ES-I3 (cell line): ENCODE measurements at regions not wholly inside any gene's neighbourhood (a gene's known extent, or its start where the extent isn't known, plus 50 kb on each side); places are given as distances from the start of the nearest gene placed in this dataset.

ENCODE experiments used
- H3K36me3 ChIP-seq: 2 replicates; pipeline ENCODE4 v1.6.1; 2013; ENCODE audit warnings: mild to moderate bottlenecking, low read length, control low read depth, moderate library complexity; ENCODE audit not compliant: insufficient read depth
- H3K4me1 ChIP-seq: 2 replicates; pipeline ENCODE4 v1.6.1; 2013; ENCODE audit warnings: mild to moderate bottlenecking, control low read depth, low read length; ENCODE audit not compliant: insufficient read depth
- H3K9ac ChIP-seq: 2 replicates; pipeline ENCODE4 v1.6.1; 2013; ENCODE audit warnings: low read depth, mild to moderate bottlenecking, low read length, moderate library complexity
- H3K9me3 ChIP-seq: 2 replicates; pipeline ENCODE4 v1.6.1; 2013; ENCODE audit warnings: mild to moderate bottlenecking, low read length, moderate library complexity; ENCODE audit not compliant: control insufficient read depth, insufficient read depth

DNA sequence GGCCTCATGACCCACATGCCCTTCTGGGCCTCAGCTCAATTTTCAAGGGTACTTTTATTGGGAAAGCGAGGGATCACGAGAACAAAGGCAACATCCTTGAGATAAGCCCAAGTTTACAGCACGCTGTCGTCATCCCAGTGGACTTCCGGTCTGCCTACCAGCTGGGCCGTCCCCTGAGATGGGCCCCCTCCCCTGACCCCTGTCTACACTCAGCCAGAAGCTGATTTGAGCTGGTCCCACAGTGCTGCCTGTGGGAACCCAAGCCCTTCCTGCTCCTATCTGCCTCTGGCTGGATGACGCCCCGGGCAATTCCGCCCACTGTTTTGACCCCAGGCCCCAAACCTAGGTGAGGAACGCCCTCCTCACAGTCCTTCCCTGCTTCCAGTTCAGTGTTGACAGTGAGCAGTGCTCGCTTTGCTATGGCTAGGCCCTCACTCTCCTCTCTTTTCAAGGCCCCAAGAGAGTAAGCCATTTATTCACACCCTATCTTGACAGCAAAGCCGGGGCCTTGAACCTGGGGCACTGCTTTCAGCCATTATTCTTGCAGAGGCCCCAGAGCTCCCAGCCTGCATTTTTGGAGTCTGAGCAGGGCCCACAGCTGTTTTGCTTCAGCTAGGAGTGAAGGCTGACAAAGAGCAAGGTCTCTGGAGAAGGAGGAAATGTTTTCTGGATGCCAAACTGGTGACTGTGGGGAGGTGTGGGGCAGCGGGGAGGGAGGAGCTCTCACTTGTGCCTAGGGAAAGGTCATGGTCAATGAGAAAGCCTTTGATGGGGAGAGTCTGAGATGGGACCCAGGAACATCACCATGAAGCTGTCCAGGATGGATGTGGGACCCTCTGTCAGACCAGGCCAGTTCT is 164.6 kb upstream of the BCOR start:
- Histone ChIP-seq H3K9ac (no peak overlapping the region), H3K9me3 (no peaks in the 10 kb centered on the region), H3K36me3 (no peaks in the 10 kb centered on the region), H3K4me1 (peaks cover 18% of the 10 kb centered on the region; the same call in 1 of the 2 replicates)

DNA sequence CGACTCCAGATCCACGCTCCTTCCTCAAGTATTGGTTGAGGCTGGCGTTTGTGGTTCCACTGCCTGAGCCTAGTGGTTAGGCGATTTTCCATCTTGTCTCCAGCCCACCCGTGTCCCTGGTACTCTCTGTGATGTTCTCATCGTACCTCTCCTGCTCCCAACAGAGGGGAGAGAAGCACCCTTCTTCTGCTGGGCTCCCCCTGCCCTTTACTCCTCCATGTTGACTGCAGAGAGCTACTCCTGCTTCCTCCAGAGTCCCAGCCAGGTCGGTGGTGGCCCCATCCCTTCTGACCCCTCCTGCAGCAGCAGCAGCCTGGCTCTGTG is 164.0 kb upstream of the BCOR start:
- no peaks in the 10 kb centered on the region for H3K9me3 ChIP-seq
- H3K4me1 ChIP-seq = peaks cover 18% of the 10 kb centered on the region; the same call in 1 of the 2 replicates
- H3K9ac ChIP-seq = no peak overlapping the region
- H3K36me3 ChIP-seq = no peaks in the 10 kb centered on the region

DNA sequence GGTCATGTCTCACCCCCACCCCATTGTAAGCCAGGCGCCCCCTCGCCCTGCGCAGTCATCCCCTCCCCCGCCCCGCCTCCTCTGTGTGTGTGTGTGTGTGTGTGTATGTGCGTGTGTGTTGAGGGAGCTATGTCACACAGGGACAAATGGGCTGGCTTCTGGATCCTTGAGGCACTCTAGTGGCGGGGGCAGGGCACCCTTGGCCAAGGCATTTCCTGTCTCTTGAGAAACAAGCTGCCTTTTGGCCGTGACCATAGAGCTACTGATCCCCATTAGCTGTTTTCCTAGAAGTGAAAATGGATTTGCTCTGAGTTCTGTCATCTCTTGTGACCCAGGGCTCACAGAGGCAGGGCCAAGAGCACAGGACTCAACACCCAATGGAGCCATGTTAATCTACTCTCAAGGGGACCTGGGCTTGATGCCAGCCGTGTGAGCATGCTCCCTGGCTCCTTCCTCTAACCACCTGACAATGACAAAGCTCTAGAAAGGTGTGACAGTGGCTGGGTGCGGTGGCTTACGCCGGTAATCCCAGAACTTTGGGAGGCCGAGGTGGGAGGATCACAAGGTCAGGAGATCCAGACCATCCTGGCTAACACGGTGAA is 162.5 kb upstream of the BCOR start:
- peaks cover 11% of the 10 kb centered on the region; the same call in 1 of the 2 replicates for H3K4me1 ChIP-seq

DNA sequence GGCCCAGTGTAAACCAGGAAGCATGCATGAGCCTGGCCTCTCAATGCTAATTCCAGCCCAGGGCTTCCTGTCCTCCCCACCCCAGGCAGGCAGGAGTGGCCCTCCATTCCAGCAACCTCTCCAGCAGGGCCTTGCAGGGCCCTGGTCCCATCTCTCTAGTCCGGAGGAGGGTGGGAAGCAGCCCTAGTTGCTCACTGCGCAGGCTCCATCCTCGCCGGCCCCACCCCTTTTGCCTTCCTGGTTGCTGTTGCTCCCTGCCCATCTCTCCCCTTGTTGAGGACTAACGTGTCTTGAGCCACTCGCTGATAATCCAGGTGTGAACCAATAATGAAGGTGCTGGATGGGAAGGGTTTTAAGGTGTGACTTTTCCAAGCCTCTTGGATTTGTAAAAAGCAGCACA is 161.2 kb upstream of the BCOR start:
- peaks cover 11% of the 10 kb centered on the region; the same call in 1 of the 2 replicates for H3K4me1 ChIP-seq
- H3K36me3 ChIP-seq = no peaks in the 10 kb centered on the region
- no peaks in the 10 kb centered on the region for H3K9me3 ChIP-seq
- no peak overlapping the region for H3K9ac ChIP-seq

More for the DNA sequence above, 162.5 kb upstream of the BCOR start:
- Histone ChIP-seq H3K36me3 (no peaks in the 10 kb centered on the region), H3K9ac (no peak overlapping the region), H3K9me3 (no peaks in the 10 kb centered on the region)

DNA sequence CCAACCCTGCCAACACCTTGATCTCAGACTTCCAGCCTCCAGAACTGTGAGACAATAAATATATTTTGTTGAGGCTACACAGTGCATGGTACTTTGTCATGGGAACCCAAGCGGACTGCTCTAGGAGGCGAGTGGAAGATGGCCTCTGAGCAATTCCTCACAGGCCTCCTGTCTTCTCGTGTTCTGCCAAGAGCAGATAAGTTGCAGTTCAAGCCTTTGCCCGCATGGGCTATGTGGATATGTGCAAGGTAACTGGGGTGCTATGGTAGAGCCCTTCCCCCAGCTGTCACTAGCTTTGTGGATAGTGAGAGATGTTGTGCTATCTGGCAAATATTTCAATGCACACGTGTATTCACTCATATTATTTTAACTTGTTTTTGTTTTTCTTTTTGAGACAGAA is 156.0 kb upstream of the BCOR start:
- peaks cover 4% of the 10 kb centered on the region; the same call in 1 of the 2 replicates for H3K4me1 ChIP-seq
- H3K9me3 ChIP-seq = no peaks in the 10 kb centered on the region
- H3K36me3 ChIP-seq = no peaks in the 10 kb centered on the region; the same call in 1 of the 2 replicates
- no peak overlapping the region for H3K9ac ChIP-seq

DNA sequence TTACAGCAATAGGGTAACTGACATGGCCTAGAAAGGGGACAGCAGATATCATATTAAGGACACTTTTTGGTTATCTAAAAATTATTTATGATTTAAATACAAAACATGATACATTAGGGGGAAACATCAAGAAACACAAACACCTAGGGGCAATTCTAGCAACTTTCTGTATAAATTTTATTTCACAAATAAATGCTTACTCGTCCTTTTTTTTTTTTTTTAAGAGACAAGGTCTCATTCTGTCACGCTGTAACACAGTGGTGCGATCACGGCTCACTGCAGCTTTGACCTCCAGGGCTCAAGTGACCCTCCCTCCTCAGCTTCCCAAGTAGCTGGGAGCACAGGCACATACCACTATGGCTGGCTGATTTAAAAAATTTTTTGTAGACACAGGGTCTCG is 151.8 kb upstream of the BCOR start:
- Histone ChIP-seq H3K9me3 (no peaks in the 10 kb centered on the region), H3K36me3 (no peaks in the 10 kb centered on the region; the same call in 1 of the 2 replicates), H3K4me1 (peaks cover 8% of the 10 kb centered on the region; the same call in 1 of the 2 replicates), H3K9ac (no peak overlapping the region)

DNA sequence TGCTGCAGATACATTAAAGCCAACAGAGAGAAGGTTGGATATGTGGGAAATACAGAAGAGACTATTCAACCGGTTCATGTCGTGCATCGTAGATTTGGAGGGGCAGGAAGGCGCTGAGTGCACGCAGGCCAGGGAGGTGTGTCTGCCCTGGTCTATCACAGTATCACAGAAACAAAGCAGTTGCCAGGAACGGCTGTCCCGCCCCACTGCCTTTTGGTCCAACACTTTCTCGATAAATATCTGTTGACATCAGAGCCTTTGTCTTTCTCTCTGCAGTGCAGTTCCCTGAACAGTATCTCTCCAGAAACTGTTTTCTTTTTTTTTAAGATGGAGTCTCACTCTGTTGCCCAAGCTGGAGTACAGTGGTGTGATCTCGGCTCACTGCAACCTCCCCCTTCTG is 151.1 kb upstream of the BCOR start:
- H3K36me3 ChIP-seq = no peaks in the 10 kb centered on the region; the same call in 1 of the 2 replicates
- no peaks in the 10 kb centered on the region for H3K9me3 ChIP-seq
- no peak overlapping the region for H3K9ac ChIP-seq
- H3K4me1 ChIP-seq = peaks cover 8% of the 10 kb centered on the region; the same call in 1 of the 2 replicates

DNA sequence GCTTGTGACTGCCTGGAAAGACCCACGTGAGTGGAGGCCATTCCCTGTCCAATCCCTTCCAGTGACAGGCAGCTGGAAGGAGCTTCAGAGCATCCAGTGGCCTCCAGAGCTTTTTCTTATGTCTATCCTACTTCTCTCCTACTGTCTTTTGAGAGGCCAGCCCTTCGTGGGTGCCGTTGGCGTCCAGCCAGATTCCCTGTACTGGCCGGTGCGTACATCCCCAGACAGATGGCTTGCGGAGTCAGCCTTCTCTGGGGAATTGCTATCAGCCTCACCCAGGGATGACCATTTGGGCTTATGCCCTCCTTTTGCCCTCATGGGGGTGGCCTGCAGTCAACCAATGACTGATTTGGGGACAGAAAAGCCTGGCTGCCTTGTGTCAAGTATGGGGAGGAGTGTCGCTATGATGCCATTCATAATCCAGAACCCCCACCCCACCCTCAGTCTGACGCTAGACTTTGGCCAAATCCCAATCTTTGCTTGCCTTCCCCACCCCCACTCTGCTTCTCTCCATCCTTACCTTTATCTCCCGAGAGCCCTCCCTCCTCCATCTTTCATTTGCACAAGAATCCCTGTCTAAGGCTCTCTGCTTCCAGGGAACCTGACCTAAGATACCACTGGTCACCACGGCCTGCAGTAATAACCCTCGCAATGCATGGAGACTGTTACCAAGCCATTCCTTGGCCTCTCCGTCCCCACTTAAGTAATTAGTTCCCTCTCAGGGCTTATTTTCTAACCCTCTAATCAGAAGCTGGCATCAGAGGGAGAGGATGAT is 150.3 kb upstream of the BCOR start:
- Histone ChIP-seq H3K9me3 (no peaks in the 10 kb centered on the region), H3K9ac (no peak overlapping the region), H3K4me1 (peaks cover 9% of the 10 kb centered on the region), H3K36me3 (no peaks in the 10 kb centered on the region)

DNA sequence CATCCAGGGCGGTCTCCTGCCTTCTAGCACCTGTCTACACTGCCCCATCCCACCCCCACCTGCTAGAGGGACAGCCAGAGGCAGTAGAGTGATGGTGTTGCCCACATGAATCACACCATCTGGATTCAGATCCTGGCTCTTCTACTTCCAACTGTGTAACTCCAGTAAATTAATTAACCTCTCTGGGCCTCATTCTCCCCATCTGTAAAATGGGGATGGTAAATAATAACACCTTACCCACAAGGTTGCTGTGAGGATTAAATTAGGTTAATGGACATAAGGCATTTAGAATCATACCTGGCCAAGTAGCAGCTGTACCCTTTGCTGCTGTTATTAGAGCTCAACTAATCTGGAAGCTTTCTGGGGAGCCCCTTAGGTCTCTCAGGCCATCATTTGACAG is 149.6 kb upstream of the BCOR start:
- no peaks in the 10 kb centered on the region for H3K9me3 ChIP-seq

DNA sequence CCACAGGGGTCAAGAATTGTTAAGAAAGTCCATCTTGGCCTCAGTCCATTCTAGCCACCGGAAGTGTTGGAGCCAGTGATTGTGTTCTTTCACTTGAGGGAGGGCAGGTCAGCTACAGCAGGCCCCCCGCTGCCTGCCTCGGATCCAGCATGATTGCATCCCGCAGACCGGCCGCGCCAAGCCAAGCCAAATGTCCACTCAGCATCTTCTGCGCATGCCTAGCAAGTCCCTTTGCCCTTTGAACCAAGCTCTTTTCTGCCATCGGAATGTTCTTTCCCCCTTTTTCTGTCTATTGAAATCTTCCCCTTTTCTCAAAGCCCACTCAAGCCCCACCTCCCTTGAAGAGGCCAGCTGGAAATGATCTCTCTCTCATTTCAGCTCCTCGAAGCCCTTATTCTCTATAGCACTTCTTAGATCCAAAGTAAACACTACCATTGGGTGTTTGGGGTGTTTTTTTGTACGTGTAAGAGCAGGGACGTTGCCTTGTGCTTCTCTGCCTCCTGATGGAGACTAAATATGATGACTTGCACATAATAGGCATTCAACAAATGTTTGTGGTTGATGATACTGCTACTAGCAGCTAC is 147.8 kb upstream of the BCOR start:
- no peaks in the 10 kb centered on the region for H3K36me3 ChIP-seq
- no peak overlapping the region for H3K9ac ChIP-seq
- H3K4me1 ChIP-seq = peaks cover 9% of the 10 kb centered on the region
- no peaks in the 10 kb centered on the region for H3K9me3 ChIP-seq

More for the DNA sequence above, 149.6 kb upstream of the BCOR start:
- Histone ChIP-seq H3K9ac (no peak overlapping the region), H3K4me1 (peaks cover 9% of the 10 kb centered on the region), H3K36me3 (no peaks in the 10 kb centered on the region)

DNA sequence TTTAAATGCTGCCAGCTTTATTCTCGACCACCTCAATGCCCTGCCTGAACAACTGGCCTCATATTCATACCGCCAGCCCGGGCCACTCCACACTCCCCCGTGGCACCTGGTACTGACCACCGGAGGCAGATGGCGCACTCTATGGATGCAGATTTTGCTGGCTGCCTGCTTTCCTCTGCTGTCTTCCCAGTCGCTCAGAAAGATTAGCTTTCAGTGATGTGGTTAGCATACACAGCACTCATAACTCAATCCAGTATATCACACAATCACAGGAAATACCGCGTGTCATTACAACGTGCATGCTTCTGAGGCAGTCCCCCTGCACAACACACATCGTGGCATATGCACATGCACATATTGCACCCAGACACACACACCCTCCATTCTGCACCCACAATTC is 147.2 kb upstream of the BCOR start:
- H3K4me1 ChIP-seq = peaks cover 9% of the 10 kb centered on the region
- H3K36me3 ChIP-seq = no peaks in the 10 kb centered on the region
- H3K9ac ChIP-seq = no peak overlapping the region
- H3K9me3 ChIP-seq = no peaks in the 10 kb centered on the region

DNA sequence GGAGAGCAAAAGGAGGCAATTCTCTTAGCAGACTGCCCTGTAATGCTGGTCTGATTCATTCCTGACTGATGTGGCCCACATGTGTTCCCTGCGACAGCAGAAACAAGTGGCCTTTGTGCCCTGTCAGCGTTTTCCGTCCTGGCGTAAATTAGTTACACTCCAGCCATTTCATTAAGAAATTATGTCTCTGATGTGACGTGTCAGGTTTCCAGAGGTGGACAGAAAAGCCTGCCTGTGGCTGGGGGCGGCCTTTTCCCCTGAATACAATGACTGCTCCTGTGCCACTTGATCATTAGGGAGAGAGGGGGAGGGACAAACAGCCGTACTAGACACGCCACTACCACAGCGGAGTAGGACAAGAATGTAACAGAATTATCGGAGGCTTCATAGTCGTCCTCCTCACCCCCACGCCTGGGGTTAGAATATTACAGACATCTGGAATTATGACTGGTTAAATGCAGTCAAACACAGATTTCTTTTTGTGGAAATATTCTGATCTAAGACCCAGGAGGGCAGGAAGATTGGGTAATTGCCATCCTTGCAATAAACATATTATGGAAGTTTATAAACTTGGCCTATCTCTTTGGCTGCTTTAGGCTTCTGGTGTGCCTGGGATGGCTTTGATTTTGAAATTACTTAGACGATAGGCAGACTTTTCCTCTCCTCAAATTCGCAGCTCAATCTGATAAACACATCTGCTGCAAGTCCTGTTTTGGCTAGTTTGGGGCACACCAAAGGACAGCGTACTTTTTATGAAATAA is 146.2 kb upstream of the BCOR start:
- no peaks in the 10 kb centered on the region for H3K9me3 ChIP-seq
- H3K36me3 ChIP-seq = no peaks in the 10 kb centered on the region
- peaks cover 9% of the 10 kb centered on the region for H3K4me1 ChIP-seq
- H3K9ac ChIP-seq = no peak overlapping the region

DNA sequence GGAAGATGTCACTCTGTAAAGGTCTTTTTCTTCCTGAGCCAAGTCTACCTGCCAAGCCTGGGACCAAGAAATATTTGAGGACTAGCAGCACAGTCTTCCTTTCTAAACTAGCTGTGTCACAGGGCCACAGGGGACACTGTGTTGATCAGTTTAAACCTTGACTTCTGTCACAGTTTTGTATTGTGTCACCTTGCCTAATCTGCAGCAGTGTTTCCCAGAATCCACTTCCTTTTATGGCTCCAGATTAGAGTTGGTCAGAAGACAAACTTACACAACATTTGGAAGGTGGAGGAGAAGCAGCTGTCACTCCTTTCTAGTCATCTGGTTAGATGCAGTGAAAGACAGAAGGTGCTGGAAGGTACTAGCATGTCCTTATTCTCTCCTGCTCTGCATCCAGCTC is 143.1 kb upstream of the BCOR start:
- H3K9me3 ChIP-seq = no peaks in the 10 kb centered on the region
- peaks cover 11% of the 10 kb centered on the region for H3K4me1 ChIP-seq
- no peaks in the 10 kb centered on the region for H3K36me3 ChIP-seq
- no peak overlapping the region for H3K9ac ChIP-seq

DNA sequence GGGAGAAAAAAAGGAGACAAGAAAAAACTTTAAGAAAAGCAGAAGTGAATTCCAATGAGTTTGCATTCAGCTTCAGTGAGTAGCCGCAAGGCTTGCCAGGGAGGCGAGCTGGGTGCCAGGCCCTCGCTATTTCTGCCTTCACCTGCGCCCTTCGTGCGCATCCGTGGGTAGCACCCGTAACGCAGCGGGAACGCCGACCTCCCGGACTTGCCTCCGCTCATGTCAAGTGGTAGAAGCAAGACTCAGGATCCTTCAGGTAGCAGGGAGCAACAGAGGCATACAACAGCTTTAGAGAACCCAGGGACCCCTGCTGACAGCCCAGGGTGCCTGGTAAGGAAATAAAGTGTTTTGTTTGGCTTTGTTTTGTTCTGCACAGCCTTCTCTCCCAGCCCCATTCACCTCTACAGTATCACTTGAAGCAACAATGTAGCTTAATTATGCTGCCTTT is 140.0 kb upstream of the BCOR start:
- no peak overlapping the region for H3K9ac ChIP-seq
- no peaks in the 10 kb centered on the region for H3K36me3 ChIP-seq
- peaks cover 7% of the 10 kb centered on the region for H3K4me1 ChIP-seq
- no peaks in the 10 kb centered on the region for H3K9me3 ChIP-seq
